Nucleus accumbens (tissue), 56 donors: ENCODE measurements at regions not wholly inside any gene's neighbourhood (a gene's known extent, or its start where the extent isn't known, plus 50 kb on each side); places are given as distances from the start of the nearest gene placed in this dataset.
"Not testable (repeated sequence)": the region's sequence is repeated elsewhere in the genome, so short reads cannot be mapped to it uniquely, and the experiment has no call there.

Experiments
- DNase-seq, 56 donors: peaks; one replicate each; lab custom pipeline; 2025; lab: John Stamatoyannopoulos, UW

DNA sequence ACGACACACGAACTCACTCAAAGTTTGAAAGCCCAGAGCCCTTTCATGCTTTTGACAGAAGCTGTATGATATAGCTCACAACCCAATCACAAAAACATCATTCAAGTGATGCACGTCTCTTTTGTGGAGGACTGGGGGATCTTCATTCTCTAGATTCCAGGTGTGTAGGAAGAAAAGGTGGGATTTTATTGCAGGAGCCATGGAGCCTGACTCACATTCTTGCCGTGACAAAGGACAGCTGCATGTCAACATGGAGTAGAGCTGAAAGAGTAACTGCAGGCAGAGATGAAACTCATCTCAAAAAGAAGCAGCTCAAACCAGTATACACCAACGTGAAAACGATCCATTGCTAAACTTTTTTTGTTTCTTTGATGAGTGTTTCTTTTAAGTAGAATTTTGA, 50.9 kb upstream of the PDE1A start:
- DNase-seq = no peak

DNA sequence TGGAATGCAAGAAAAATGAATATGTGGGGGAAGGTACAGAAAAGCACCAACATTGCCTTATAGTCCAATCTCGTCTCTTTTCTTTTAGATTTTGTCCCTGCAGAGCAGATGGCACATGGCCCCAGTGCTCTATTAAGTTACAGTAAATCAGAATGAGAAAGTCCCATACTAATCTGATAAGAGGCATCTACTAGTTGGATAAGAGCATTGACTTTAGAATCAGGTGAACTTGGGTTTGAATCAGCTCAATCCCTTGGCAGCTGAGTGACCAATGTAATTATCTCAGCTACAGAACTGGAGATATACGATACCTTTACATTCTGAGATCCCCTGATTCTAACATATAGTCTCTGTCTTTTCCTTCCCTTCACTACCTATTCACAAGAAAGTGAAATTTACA, 54.8 kb upstream of the PDE1A start:
- DNase-seq = no peak

DNA sequence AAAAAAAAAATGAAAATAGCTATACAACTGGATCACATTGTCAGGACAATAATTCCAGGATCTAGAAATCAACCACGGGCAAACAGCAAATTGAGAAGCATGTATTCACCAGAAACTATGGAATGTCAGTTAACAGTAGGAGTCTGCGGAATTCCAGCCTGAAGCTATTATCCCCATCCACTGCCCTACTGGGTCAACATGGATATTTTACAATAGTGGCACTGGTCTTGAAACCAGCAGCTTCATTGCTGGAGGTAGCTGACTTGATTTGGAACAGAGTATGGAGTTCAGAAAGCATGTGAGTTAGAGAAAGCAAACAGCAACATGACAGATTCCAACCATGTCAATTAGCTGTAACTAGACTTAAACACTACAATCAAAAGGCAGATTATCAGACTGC, 55.7 kb upstream of the PDE1A start:
- DNase-seq = no peak

DNA sequence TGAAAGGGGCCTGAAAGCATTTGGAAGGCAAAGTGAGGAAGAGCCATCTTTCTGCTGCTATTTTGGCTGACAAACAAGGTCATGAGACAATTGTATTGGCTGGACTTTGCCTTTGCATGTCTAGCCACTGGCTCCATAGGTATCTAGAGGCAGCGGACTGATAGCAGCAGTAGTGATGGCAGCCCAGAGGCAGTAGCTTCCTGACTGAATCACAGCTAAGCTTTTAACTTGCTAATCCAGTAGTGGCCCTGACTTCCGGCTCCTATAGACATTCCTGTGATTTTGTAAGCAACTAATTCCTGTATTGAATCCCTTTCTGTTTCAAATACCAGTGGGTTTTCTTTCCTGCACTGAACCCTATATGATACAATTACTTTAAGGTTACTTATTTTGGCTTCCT, 69.8 kb upstream of the PDE1A start:
- no peak for DNase-seq

DNA sequence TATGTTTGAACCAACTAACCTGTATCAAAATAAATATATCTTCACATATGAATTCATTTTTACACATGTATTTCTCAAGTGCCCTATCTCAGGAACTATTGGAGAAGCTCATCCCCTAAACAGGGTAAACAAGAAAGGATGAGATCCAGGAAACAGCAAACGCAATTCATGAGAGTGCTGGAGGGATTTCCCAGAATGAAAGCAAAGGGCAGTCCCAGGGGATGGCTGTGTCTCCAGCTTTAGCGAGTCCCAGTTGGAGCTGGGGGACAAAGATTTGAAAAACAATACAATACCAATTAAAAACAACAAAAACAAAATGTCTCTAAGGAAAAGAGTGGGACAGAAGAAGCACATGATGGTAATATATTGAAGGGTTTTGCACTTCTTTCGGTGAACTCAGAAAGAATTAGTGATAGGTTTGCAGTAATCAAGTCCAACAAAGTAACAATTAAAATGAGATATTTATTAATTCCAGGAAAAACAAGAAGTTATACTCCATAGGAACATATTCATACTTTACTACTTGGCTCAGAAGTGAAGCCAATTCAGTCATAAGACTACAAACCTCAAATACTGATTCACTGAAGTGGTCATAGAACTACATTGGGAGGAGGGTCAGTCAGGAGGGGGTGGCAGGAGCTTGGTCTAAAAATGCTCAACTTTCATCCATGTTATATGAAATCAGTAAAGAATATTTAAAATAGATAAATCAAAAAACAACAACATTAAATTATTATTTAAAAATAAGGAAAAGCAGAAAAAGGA, 73.1 kb upstream of the PDE1A start:
- no peak for DNase-seq

DNA sequence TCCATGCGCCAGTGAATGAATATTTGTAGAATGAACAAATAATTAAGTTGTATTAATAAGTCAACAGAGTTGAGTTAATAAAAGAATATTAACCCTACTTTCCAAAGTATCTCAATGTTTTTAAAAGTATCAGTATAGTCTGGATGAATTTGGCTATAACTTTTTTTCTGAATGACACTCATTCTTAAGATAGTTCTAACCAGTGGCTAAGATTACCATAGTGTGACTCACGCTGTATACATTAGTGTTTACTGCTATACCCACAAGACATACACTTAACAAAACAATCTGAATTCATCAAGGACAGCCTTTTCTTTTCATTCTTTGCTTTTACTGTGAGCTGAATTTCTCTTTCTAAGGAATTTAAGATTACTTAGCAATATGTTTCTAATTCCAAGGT, 77.0 kb upstream of the PDE1A start:
- no peak for DNase-seq

DNA sequence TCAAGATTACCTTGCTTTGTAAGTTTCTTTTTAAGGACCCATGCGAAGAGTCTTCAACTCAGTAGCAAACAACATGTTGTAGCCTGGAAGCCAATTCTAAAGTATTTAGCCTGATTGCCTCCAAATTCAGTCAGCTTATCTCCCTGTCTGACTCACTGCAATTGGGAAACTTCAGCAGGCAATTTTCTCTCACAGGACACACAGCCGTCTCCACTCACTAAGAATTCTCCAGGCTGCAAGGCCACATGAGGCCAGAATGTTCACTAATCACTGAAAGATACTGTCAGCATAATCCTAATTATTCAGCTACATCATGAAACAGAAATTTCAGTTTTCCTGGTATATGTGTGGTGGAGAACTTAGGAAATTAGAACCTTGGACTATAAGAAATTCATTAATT, 78.1 kb upstream of the PDE1A start:
- DNase-seq = no peak

DNA sequence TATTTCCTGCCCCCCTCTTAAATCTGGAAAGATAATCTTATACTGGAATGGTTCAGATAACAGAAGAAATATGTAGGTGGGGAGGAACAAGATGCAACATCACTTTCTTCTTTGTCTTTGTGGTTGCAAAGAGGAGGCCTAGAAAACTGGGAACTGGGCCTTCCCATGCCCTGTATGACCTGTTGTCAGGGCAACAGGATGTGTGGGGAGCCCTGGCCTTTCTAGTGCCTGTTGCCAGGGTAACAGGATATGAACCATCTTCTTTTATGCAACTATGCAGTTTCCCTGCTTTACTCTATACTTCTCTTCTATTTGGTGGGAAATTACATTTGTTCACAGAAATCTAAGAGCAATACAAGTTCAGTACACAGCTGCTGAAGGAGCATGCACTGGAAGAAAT, 79.8 kb upstream of the PDE1A start:
- peak in 1 of 56 donors; percentile 1 for DNase-seq

DNA sequence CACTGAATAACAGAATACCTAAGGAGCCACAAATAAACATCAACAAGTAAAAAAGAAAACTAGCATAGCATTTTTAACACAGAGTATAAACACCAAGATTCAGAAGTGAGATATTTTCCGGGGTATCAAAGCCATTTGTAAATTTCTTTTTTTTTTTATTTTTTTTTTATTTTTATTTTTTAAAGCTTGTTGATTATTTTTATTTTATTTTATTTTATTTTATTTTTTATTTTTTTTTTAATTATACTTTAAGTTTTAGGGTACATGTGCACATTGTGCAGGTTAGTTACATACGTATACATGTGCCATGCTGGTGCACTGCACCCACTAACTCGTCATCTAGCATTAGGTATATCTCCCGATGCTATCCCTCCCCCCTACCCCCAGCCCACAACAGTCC, 81.7 kb upstream of the PDE1A start:
- not testable (repeated sequence) for DNase-seq

DNA sequence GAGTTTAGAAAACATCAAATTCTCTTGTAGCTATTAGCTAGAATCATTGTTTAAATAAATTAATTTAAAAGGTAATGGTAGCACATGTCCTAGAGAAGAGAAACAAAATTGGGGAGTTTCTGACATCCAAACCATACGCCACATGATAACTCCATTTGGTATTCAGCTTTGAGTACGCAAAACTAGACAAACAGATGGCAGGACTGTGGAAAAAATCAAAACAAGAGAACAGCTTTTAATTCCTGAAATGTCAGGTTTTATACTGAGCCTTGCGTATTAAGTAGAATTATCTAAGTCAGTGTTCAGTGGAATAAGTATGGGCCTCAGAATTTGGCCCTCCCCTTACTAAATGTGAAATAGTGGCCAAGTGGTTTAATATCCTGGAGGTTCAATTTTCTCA, 82.4 kb upstream of the PDE1A start:
- no peak for DNase-seq

DNA sequence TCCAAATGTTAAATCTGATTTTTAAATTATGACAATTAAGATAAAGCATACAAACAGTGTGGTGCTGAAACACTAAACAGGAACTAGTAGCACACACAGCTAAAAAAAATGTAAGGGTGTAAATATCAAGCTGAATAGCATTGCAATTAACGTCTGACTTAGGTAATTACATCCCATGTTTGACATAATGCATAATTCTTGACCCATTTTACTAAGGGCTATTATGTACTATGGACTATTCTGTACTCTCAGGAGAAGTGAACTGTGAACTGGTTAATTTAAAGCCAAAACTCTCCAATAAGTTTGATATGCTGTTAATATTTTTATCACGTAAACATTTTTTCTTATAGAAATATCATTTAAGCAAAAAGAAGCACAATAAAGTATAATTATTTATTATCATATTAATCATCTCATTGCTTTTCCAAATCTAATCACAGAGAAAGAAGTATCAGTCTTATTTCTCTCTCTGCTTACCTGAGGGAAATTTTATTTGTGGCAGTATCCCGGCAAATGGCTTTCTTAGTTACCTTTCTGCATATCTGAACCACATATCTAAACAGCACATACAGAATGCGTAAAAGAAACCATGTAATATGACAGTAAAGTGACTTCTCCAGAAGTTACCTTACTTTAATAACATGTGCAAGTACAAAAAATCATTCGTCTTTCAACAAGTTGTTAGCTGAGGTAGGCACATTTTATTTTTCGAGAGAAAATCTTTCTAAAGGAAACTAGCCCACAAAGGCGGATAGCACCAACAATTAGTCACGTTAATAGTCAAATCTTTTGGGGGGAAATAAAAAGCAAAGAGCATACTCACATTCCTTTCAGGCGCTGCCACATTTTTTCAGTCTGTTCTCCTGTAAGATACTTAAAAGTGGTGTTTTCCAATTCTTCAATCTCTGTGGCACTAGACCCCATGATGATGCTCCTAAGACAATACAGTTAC, 94.9 kb upstream of the PDE1A start:
- peak in 1 of 56 donors; percentile 62 for DNase-seq

DNA sequence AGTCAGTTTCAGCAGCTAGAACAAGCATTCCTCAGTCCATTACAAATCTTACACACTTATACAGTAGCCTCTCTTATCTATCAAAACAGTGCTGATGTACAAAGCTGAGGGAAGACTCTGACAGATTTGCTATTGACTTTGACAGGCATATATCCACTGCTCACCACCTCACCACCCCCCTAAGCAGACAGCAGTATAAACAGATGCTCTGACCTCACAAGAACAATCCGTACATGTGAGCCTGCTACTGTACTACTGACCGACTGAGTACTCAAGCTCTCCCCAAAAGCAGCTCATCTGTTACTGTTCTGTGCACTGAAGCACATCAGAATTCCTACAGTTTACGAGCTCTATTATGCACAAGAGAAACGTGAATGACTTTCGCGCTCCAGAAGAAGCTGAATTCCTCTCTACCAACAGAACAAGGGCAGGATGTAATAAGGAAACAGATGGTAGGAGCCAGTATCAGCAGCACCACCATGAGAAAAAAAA, 95.6 kb upstream of the PDE1A start:
- peak in 15 of 56 donors; percentile 8 to 62 (median 15) for DNase-seq

DNA sequence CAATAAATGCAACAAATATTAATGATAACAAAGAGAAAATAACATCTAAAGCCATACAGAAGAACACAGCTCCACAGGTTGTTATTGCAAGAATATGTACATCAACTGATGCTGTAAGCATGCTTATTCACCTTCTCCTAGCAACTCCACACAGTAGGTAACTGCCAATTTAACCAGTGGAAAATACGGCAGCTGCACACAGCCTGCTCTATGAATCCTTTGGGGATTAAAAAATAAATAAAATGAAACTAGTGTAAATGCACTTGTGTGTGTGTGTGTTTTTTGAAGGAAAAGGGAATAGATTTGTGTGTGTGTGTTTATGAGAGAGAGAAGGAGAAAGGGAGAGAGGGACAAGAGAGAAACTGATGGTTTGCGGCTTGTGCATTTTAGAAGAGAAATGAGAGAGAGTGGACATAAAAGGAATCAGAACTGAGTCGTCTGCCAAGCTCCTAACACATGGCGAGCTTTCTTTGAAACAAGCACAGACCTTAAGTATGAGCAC, 96.2 kb upstream of the PDE1A start:
- DNase-seq = peak in 1 of 56 donors; percentile 38

DNA sequence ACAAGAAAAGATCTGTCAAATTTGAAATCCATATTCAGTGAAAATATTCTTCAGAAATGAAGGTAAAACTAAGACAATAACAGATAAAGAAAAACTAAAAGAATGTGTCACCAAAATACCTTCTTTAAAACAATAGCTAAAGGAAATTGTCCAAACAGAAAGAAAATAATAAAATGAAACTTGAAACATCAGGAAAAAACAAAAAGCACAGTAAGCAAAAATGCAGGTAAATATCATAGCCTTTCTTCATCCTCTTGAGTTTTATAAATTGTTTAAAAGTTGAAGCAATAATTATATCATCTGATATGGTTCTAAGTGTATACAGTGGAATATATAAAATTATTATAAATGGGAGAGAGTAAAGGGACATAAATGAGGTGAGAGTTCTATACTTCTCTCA, 103.8 kb upstream of the PDE1A start:
- DNase-seq = no peak

DNA sequence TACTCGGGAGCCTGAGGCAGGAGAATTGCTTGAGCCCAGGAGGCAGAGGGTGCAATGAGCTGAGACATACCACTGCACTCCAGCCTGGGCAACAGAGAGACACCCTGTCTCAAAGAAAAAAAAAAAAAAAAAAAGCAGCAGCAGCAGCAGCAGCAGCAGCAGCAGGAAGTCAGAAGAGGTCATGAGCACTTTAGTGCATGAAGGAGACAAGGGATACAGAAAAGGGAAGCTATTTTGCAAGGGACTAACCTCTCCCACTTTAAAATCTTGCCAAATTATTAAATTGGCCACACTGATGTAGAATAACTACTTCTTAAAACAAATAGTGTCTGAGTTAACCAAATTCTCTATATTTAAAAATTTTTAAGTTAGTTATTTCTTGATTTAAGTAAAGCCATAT, 113.4 kb upstream of the PDE1A start:
- no peak for DNase-seq

DNA sequence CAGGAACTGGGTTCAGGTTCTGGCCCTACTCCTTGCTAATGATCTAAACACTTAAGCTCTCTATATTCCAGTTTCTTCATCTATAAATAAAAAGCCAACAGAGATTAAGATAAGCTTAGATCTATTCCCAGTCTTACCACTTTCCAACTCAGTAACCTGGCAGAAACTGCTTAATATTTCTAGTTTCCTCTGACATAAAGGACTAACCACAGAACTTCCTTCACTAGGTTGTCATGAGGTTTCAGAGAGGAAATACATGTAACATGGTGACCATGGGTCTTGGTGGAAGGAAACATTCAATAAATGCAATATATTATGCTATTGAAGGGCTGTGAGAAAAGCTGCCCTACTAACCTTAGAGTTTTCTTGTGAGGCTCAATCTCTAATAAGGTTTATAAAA, 114.4 kb upstream of the PDE1A start:
- DNase-seq = no peak

DNA sequence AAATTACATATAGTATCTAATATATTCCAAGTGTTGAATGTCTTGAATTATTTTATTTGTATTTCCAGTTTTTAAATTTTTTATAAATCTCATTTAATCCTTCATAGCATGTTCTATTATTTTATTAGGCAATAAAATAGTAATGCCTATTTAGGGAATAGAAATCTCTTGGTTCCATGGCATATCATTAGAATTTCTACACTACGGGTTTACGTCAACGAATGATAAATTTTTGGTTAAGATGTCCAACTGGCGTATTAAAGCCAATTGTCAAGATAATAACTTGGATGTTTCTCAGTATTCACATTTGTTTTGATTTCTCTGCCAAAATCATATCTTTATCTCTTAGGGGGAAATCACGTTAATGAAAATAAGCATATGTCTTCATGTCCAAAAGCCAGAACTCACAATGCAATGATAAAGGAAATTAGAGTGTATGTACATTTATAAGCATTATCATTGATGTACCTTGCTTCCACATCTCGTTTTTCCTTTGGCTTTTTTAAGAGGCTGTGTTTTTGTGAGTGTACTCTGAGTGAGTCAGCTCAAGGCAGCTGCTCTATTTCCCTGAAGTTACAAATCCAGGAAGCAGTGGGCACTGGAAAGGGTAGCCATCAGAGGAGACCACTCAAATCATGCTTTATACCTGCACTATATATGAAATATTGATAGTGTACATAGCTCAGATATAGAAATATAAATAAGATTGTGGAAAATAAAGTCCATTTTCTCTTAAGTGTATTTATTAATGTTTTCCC, 115.8 kb upstream of the PDE1A start:
- DNase-seq = no peak

DNA sequence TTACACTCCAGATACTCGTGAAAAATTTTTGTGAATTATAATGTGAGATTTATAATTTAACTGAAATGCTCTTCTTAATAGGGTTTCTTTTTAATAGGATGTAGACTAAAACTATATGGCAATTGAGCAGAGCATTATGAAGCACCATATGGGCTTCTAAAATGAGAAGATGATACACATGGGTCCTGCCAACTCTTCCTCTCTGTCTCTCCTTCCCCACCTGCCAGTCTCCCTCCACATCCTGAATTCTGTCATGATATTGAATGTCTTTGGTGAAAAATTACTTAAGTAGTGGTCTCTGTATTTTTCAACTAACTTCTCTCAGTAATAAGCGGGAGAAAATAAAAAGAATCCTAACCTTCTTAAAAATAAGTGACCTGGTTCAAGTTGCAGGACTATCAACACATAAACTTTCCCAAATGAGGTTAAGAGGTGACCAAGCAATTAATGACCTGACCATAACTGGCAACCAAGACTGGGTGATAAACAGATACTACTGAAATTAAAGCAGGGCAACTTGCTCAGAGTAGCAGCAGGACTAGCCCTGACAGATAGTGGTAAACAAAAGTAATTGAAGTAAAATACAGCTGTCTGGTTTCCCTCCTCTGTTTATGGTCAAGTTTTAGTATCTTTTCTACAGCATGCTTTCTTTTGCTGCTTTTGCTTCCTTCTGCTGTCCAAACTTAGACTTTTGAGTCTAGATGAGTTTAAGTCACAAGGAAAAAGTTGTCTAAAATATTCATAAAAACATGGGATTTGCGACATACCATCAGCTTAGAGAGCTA, 117.1 kb upstream of the PDE1A start:
- no peak for DNase-seq

DNA sequence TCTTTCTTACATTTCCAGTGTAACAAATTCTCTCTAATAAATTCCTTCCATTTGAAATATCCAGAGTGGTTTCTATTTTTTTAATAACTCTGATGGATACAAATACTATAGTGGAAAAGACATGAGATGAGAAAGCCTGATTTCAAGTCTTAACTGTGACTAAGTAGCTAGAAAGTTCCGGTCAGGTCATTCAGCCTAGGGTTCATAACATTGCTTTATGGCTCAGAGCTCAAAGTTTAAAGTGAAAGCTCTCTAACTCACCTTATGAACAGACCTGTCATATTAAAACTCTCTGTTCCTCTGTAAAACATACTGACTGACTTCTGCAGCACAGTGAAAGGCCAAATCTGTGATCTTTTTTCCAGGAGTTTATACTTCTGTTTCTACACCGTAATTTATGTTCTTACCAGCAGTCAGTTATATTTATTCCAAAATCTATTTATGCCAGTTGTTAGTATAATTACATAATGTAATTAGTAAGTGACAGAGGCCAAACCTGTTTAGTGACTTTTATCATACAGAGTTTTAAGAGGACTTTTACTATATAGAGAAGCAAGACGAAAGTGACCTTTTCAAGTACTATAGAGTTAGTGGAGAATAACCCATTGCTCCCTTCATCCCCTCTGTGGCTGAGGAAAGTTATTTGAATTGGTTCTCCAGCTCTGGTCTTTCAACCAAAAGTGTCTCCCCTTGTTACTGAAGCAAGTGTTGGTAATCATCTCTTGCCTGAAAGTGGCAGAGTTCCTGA, 118.8 kb upstream of the PDE1A start:
- no peak for DNase-seq
